Esophagus muscularis mucosa (tissue), 4 donors: ENCODE measurements at regions not wholly inside any gene's neighbourhood (a gene's known extent, or its start where the extent isn't known, plus 50 kb on each side); places are given as distances from the start of the nearest gene placed in this dataset.

ENCODE experiments used
- DNase-seq: peaks from one replicate; pipeline ENCODE4 v3.0.0-alpha.2; 2017; ENCODE audit errors: extremely low spot score
- H3K27ac ChIP-seq, 4 donors: fragments of 200-600 bp; sonication (generic); replicated peaks in 1 of 4; 1 replicate in 3 of 4; 2 replicates in 1 of 4; pipeline ENCODE4 v1.5.1; 2016 to 2019; ENCODE audit warnings: mild to moderate bottlenecking in 1 of 4
- H3K27me3 ChIP-seq, 4 donors: fragments of 200-600 bp; sonication (generic); one replicate each; pipeline versions ENCODE4 v1.5.1 to v1.6.0; 2016 to 2019
- H3K36me3 ChIP-seq, 4 donors: fragments of 200-600 bp; sonication (generic); one replicate each; pipeline ENCODE4 v1.5.1; 2016 to 2019
- H3K4me1 ChIP-seq, 4 donors: fragments of 200-600 bp; sonication (generic); one replicate each; pipeline ENCODE4 v1.5.1; 2016 to 2019
- H3K4me3 ChIP-seq, 4 donors: fragments of 200-600 bp; sonication (generic); 1 replicate in 2 of 4; 2 replicates in 2 of 4; pipeline ENCODE4 v1.5.1; 2016 to 2019; ENCODE audit warnings: mild to moderate bottlenecking in 4 of 4, moderate library complexity in 1 of 4
- H3K9me3 ChIP-seq, 4 donors: fragments of 200-600 bp; sonication (generic); 1 replicate in 3 of 4; 2 replicates in 1 of 4; pipeline ENCODE4 v1.5.1; 2016 to 2019
- EP300 ChIP-seq: sonication (generic); formaldehyde crosslinking; IDR thresholded peaks from one replicate; pipeline ENCODE4 v1.6.1; 2017; ENCODE audit warnings: antibody characterized with exemption
- POLR2A ChIP-seq: fragments of 450-650 bp; IDR thresholded peaks from one replicate; pipeline ENCODE4 v1.6.1; 2017; ENCODE audit warnings: antibody characterized with exemption, moderate library complexity, mild to moderate bottlenecking, low read depth
- POLR2AphosphoS5 ChIP-seq, 2 donors: sonication (generic); formaldehyde crosslinking; IDR thresholded peaks; one replicate each; pipeline ENCODE4 v1.6.1; 2017; ENCODE audit warnings: antibody characterized with exemption in 2 of 2
- WGBS: methylation state at CpG from one replicate; pipeline ENCODE4 v1.1.5; 2018; 5-methylcytosine and 5-hydroxymethylcytosine counted together
- intact Hi-C: fragments of 100-400 bp; cut with DNase I; formaldehyde crosslinking; loops from one replicate; pipeline ENCODE4 v1.15.1; 2023
- TF ChIP-seq, protein P1 (sequence below), 3 experiments: fragments of 200-600 bp in 2 of 3; fragments of 450-650 bp in 1 of 3; sonication (generic) in 2 of 3; IDR thresholded peaks; one replicate each; pipeline ENCODE4 v1.5.1; 2017 to 2019; ENCODE audit warnings: antibody characterized with exemption in 3 of 3, mild to moderate bottlenecking in 2 of 3, moderate library complexity in 1 of 3

DNA sequence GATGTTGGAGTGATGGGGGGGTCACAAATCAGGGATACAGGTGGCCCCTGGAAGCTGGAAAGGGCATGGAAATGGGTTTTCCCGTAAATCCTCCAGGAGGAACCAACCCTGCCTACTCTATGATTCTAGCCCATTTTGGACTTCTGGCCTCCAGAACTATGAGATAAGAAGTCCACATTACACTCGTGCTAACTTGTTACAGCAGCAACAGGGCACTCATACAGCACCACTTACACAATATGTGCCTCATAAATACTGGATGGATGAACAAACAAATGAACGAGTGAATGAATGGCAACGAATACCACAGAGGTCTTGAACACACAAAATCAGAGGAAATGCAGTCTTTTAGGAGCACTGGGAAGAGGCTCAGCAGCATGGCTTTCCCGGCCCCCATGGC, 531.3 kb downstream of the NPHP4 start:
- WGBS = 69% methylated on average over 5 of the region's 5 CpGs
- TF ChIP-seq EP300 = no peak
- Histone ChIP-seq H3K36me3 (no peaks in the 10 kb centered on the region), H3K4me3 (no peak overlapping the region), H3K27me3 (peaks cover 0 to 76% (median 0%) of the 10 kb centered on the region in 4 donors), H3K27ac (no peak overlapping the region), H3K9me3 (peaks cover 0 to 29% (median 14%) of the 10 kb centered on the region in 4 donors), H3K4me1 (peaks cover 0 to 3% (median 2%) of the 10 kb centered on the region in 4 donors)
- no peak for DNase-seq
- intact Hi-C loops = no loop called here

DNA sequence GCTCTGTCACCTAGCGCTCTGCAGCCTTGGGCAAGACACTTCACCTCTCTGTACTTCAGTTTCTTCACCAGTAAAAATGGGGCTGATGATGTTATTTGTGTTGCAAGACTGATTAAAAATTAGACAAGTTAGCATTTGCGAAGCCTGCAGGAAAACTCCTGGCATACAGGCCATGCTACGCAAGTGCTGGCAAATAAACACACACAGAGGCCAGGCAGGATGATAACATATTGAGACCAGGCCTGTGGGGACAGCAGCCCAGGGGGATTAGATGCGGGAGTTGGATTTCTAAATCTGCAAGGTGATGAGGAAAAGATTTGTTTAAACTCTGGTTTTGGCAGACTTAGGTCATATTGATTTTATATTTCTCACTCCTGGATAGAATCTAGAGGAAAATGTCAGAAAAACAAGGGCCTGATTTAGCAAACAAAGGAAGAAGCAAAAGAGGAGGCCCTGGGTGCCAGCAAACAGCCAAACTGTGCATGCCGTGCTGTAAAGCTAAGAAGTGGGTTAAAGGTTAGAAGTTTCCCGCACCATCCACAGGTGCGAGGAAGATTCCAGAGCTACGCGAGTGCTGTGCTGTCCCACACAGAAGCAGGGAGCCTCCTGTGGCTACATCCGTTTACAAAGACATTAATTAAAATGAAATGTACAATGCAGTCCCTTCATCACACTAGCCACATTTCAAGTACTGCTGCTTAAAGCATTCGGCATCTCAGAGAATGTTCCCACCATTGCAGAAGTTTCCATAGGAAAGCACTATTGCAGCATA, 532.2 kb downstream of the NPHP4 start:
- H3K27me3 ChIP-seq = peaks cover 0 to 79% (median 0%) of the 10 kb centered on the region in 4 donors

DNA sequence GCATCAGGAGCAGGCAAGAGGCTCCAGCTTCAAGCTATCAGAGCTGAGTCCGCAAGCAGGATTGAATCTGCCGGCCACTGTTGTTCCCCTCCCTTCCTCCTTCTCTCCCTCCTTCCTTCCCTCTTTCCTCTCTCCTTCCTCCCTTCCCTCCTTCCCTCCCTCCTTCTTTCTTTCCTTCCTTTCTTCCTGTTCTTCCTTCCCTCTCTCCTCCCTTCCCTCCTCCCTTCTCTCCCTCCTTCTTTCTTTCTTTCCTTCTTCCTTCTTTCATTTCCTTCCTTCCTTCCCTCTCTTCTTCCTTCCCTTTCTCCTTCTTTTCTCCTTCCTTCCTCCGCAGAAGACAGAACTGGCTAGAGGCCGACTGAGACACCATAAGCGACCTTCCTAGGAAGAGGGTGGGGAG, 534.0 kb downstream of the NPHP4 start:
- peaks cover 0 to 24% (median 11%) of the 10 kb centered on the region in 4 donors for H3K9me3 ChIP-seq
- no peak for DNase-seq
- H3K4me1 ChIP-seq = peaks cover 0 to 5% (median 2%) of the 10 kb centered on the region in 4 donors
- WGBS = 82% methylated on average over 5 of the region's 5 CpGs
- H3K27me3 ChIP-seq = peaks cover 0 to 87% (median 0%) of the 10 kb centered on the region in 4 donors
- no peak overlapping the region for H3K27ac ChIP-seq
- intact Hi-C loops = no loop called here
- no peak overlapping the region for H3K4me3 ChIP-seq
- no peaks in the 10 kb centered on the region for H3K36me3 ChIP-seq
- TF ChIP-seq, protein P1, sequence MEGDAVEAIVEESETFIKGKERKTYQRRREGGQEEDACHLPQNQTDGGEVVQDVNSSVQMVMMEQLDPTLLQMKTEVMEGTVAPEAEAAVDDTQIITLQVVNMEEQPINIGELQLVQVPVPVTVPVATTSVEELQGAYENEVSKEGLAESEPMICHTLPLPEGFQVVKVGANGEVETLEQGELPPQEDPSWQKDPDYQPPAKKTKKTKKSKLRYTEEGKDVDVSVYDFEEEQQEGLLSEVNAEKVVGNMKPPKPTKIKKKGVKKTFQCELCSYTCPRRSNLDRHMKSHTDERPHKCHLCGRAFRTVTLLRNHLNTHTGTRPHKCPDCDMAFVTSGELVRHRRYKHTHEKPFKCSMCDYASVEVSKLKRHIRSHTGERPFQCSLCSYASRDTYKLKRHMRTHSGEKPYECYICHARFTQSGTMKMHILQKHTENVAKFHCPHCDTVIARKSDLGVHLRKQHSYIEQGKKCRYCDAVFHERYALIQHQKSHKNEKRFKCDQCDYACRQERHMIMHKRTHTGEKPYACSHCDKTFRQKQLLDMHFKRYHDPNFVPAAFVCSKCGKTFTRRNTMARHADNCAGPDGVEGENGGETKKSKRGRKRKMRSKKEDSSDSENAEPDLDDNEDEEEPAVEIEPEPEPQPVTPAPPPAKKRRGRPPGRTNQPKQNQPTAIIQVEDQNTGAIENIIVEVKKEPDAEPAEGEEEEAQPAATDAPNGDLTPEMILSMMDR (IDR thresholded peaks at IDR 0.05) = no peak
- no peak for TF ChIP-seq EP300

More for the DNA sequence above, 532.2 kb downstream of the NPHP4 start:
- H3K4me3 ChIP-seq = no peak overlapping the region
- H3K36me3 ChIP-seq = no peaks in the 10 kb centered on the region
- TF ChIP-seq, protein P1 (IDR thresholded peaks at IDR 0.05) = no peak
- no peak for TF ChIP-seq EP300
- TF ChIP-seq POLR2A = no peak
- TF ChIP-seq POLR2AphosphoS5 (IDR thresholded peaks at IDR 0.05) = no peak
- peaks cover 0 to 29% (median 14%) of the 10 kb centered on the region in 4 donors for H3K9me3 ChIP-seq
- 57% methylated on average over 11 of the region's 11 CpGs for WGBS
- no peak for DNase-seq
- no peak overlapping the region for H3K27ac ChIP-seq
- peaks cover 0 to 5% (median 2%) of the 10 kb centered on the region in 4 donors for H3K4me1 ChIP-seq
- intact Hi-C loops = no loop called here

DNA sequence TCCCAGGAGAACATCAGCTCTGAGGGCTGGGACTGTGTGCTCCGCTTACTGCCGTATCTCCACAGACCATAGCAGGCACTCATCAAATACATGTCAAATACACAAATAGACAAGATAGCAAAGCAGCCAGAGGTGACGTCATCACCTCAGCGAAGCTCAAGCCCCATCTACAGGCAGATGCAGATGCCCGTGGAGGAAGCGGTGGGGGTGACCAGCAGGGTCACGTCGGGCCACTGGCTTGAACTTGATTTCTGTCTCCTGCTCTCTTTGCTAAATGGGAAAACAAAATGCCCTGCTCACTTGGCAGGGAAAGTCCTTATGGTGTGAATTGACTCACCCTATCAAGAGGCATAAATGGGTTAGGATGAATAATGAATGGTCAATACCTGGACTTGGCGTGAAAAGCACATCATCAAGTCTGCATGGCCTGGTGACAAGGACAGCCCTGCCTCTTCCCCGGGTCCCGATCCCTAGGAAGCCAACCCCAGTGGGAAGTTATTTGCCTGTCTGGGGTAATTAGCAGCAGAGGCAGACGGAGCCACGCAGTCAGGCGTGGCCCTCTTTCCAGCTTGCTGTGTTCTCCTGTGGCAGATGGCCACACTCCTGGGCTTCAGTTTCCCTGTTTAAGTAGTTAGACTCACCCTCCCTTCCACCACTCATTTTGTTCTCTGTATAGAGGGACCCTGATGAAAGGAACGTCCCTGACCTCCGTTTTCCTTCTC, 536.0 kb downstream of the NPHP4 start:
- H3K27me3 ChIP-seq = peaks cover 0 to 83% (median 0%) of the 10 kb centered on the region in 4 donors

More for the DNA sequence above, 536.0 kb downstream of the NPHP4 start:
- Histone ChIP-seq H3K9me3 (peaks cover 0 to 6% (median 2%) of the 10 kb centered on the region in 4 donors), H3K36me3 (no peaks in the 10 kb centered on the region), H3K4me1 (peaks cover 0 to 5% (median 2%) of the 10 kb centered on the region in 4 donors), H3K4me3 (no peak overlapping the region), H3K27ac (no peak overlapping the region)
- WGBS = 40% methylated on average over 13 of the region's 16 CpGs
- intact Hi-C loops = no loop called here
- DNase-seq = no peak
- TF ChIP-seq, protein P1 (IDR thresholded peaks at IDR 0.05) = no peak
- TF ChIP-seq POLR2A (no peak), POLR2AphosphoS5 (IDR thresholded peaks at IDR 0.05) (no peak), EP300 (no peak)
